Osteocyte (in vitro differentiated cells): ENCODE measurements at regions not wholly inside any gene's neighbourhood (a gene's known extent, or its start where the extent isn't known, plus 50 kb on each side); places are given as distances from the start of the nearest gene placed in this dataset.
"Not testable (repeated sequence)": the region's sequence is repeated elsewhere in the genome, so short reads cannot be mapped to it uniquely, and the experiment has no call there.

Experiments used
- DNase-seq: peaks from one replicate; pipeline ENCODE4 v3.0.0; 2021; ENCODE audit warnings: mixed read lengths; ENCODE audit not compliant: unreplicated experiment; ENCODE audit errors: extremely low spot score
- H3K27ac Mint-ChIP-seq: one replicate; pipeline ENCODE4 v1.8.0; 2021; ENCODE audit warnings: mild to moderate bottlenecking, mixed read lengths; ENCODE audit not compliant: unreplicated experiment
- H3K27me3 Mint-ChIP-seq: one replicate; pipeline ENCODE4 v1.8.0; 2021; ENCODE audit warnings: mixed read lengths; ENCODE audit not compliant: unreplicated experiment
- H3K36me3 Mint-ChIP-seq: one replicate; pipeline ENCODE4 v1.8.0; 2021; ENCODE audit warnings: mixed read lengths; ENCODE audit not compliant: unreplicated experiment
- H3K4me1 Mint-ChIP-seq: one replicate; pipeline ENCODE4 v1.8.0; 2021; ENCODE audit warnings: mixed read lengths; ENCODE audit not compliant: unreplicated experiment
- H3K4me3 Mint-ChIP-seq: one replicate; pipeline ENCODE4 v1.8.0; 2021; ENCODE audit warnings: mild to moderate bottlenecking, moderate library complexity, mixed read lengths; ENCODE audit not compliant: unreplicated experiment
- H3K9me3 Mint-ChIP-seq: one replicate; pipeline ENCODE4 v1.8.0; 2021; ENCODE audit warnings: mixed read lengths; ENCODE audit not compliant: unreplicated experiment
- TF ChIP-seq, protein P1 (sequence below): fragments of 200-600 bp; sonication (generic); IDR thresholded peaks from 2 replicates; pipeline ENCODE4 v1.5.0; 2021; ENCODE audit warnings: antibody characterized with exemption, mild to moderate bottlenecking, moderate library complexity

DNA sequence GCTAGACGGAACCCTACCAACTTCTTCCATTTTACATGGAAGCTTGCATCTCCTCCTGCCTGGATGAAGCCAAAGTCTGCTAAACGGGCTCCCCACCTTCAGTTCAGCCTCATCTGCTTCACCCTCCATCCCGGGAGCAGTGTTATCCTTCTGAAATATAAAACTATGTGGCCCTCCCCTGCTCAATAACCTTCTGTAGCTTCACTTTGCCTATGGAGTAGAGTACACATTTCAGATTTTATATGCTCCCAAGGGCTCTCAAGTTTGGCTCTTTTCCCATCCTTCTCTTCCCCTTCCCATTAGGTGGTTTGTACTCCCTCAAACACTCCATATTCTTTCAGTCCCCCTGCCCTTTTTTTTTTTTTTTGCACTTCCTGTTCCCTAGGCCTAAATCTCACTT is 115.9 kb upstream of the RAI2 start:
- Mint-ChIP-seq H3K36me3 (no peaks in the 10 kb centered on the region), H3K4me3 (no peak overlapping the region), H3K4me1 (no peaks in the 10 kb centered on the region), H3K27ac (no peak overlapping the region), H3K9me3 (no peaks in the 10 kb centered on the region), H3K27me3 (no peaks in the 10 kb centered on the region)
- TF ChIP-seq, protein P1, sequence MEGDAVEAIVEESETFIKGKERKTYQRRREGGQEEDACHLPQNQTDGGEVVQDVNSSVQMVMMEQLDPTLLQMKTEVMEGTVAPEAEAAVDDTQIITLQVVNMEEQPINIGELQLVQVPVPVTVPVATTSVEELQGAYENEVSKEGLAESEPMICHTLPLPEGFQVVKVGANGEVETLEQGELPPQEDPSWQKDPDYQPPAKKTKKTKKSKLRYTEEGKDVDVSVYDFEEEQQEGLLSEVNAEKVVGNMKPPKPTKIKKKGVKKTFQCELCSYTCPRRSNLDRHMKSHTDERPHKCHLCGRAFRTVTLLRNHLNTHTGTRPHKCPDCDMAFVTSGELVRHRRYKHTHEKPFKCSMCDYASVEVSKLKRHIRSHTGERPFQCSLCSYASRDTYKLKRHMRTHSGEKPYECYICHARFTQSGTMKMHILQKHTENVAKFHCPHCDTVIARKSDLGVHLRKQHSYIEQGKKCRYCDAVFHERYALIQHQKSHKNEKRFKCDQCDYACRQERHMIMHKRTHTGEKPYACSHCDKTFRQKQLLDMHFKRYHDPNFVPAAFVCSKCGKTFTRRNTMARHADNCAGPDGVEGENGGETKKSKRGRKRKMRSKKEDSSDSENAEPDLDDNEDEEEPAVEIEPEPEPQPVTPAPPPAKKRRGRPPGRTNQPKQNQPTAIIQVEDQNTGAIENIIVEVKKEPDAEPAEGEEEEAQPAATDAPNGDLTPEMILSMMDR, result no peak
- no peak for DNase-seq

DNA sequence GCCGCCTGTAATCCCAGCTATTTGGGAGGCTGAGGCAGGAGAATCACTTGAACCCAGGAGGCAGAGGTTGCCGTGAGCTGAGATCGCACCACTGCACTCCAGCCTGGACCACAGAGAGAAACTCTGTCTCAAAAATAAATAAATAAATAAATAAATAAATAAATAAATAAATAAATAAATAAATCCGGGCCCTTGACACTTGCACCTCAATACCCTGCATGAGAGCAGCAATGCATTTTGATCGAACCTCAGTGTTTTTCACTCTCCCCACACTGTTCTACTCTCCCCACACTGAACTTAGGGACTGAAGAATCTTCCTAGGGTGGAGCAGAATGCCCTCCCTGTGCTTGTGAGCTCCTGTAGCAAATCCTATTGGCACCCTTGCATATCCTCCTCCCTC is 114.3 kb upstream of the RAI2 start:
- not testable (repeated sequence) for H3K9me3 Mint-ChIP-seq, H3K4me1 Mint-ChIP-seq, H3K27me3 Mint-ChIP-seq, H3K36me3 Mint-ChIP-seq, DNase-seq, H3K27ac Mint-ChIP-seq, H3K4me3 Mint-ChIP-seq

DNA sequence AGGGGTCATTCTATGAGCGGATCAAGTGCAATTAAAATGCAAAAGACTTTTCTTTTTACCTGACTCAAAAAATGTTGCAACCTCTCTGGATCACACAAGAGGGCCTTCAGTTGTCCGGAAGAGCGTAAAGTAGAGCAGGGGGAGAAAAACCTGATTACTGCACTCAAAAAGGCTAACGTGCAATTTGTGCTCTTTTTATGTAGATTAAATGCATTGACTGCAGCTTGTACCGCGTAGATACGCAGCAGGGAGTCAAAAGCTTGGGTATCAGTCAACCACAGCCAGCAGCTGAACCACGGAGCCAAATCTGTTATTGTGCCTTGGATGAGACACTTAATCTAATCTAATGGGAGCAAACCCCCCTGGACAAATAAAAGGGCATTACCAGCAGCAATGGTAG is 107.3 kb upstream of the RAI2 start:
- Mint-ChIP-seq H3K4me3 (no peak overlapping the region), H3K36me3 (no peaks in the 10 kb centered on the region), H3K27ac (no peak overlapping the region), H3K9me3 (peaks cover 4% of the 10 kb centered on the region), H3K27me3 (no peaks in the 10 kb centered on the region), H3K4me1 (no peaks in the 10 kb centered on the region)
- no peak for DNase-seq
- TF ChIP-seq, protein P1, result no peak

DNA sequence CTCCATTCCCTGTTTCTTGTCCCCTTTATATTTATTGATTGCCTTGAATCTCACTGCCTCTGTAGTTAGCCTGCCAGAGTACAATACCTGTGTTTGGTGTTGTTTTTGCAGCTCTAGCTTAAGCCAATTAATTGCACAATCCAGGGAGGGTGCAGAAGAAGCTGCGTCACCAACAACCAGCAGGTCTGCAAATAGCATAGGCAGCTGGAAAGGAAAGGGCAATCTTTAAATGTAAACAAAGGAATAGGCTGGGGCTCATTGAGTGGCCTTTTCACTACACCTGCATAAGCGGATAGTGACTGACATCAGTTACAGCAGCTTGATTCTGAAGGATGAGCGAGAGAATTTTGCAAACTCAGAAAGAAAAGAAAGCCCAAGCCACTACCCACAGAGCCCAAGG is 106.8 kb upstream of the RAI2 start:
- DNase-seq, result no peak
- Mint-ChIP-seq H3K4me3 (no peak overlapping the region), H3K36me3 (no peaks in the 10 kb centered on the region), H3K27ac (no peak overlapping the region), H3K9me3 (peaks cover 4% of the 10 kb centered on the region), H3K4me1 (no peaks in the 10 kb centered on the region), H3K27me3 (no peaks in the 10 kb centered on the region)
- TF ChIP-seq, protein P1, result no peak

DNA sequence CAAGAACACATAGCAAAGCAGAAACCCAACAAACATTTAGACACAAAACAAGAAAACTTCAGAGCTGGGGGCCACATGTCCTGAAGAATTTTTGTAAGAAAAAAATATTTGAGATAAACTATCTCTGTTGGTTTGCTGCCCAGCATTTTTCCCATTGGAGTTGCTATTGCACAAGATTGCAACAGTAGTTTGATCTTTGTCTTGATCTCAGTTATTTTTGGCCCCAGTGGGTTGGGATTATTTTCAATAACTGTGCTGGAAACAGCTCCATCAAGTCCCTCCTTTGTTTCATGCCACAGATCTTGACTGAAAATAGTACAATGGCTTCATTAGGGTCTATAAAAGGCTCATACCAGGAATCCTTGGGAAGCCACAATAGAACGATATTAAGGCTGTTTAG is 103.8 kb upstream of the RAI2 start:
- no peaks in the 10 kb centered on the region for H3K36me3 Mint-ChIP-seq
- no peaks in the 10 kb centered on the region for H3K4me1 Mint-ChIP-seq
- no peaks in the 10 kb centered on the region for H3K27me3 Mint-ChIP-seq
- no peak overlapping the region for H3K27ac Mint-ChIP-seq
- TF ChIP-seq, protein P1, result no peak
- no peak for DNase-seq
- H3K4me3 Mint-ChIP-seq, result no peak overlapping the region
- H3K9me3 Mint-ChIP-seq, result peaks cover 4% of the 10 kb centered on the region

DNA sequence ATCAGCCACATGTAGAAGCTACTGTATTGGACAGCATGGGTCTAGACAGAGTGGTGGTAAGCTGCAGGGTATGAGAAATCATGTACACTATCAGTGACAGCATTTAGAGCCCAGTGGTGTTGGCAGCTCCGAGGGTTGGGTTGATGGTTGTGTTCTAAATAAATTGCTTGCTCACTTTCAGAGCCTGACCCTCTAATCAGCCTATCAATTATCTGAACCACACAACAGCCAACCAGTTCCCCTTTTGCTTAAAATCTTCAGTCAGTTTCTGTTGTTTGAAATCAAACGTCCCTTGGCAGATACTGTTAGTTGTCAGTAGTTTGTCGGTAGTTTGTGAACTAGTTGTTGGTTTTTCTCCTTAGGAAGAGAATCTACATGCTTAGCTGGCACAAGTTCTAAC is 99.8 kb upstream of the RAI2 start:
- TF ChIP-seq, protein P1, result no peak
- no peaks in the 10 kb centered on the region for H3K27me3 Mint-ChIP-seq
- H3K9me3 Mint-ChIP-seq, result peaks cover 15% of the 10 kb centered on the region
- no peaks in the 10 kb centered on the region for H3K4me1 Mint-ChIP-seq
- no peak overlapping the region for H3K4me3 Mint-ChIP-seq
- H3K36me3 Mint-ChIP-seq, result no peaks in the 10 kb centered on the region
- peak; percentile 17 for DNase-seq
- no peak overlapping the region for H3K27ac Mint-ChIP-seq
